DND-41 (cell line): ENCODE measurements at regions not wholly inside any gene's neighbourhood (a gene's known extent, or its start where the extent isn't known, plus 50 kb on each side); places are given as distances from the start of the nearest gene placed in this dataset.

ENCODE experiments used
- EZH2 ChIP-seq: IDR thresholded peaks from 3 replicates; pipeline ENCODE4 v1.6.1; 2012; ENCODE audit warnings: borderline replicate concordance, low read depth, mild to moderate bottlenecking, moderate library complexity, low read length, inconsistent platforms; ENCODE audit not compliant: severe bottlenecking
- TF ChIP-seq, protein P1 (sequence below): IDR thresholded peaks from 2 replicates; pipeline ENCODE4 v1.5.1; 2012; ENCODE audit warnings: borderline replicate concordance, low read length, moderate library complexity, mild to moderate bottlenecking; ENCODE audit not compliant: poor library complexity, severe bottlenecking; ENCODE audit errors: extremely low read depth

DNA sequence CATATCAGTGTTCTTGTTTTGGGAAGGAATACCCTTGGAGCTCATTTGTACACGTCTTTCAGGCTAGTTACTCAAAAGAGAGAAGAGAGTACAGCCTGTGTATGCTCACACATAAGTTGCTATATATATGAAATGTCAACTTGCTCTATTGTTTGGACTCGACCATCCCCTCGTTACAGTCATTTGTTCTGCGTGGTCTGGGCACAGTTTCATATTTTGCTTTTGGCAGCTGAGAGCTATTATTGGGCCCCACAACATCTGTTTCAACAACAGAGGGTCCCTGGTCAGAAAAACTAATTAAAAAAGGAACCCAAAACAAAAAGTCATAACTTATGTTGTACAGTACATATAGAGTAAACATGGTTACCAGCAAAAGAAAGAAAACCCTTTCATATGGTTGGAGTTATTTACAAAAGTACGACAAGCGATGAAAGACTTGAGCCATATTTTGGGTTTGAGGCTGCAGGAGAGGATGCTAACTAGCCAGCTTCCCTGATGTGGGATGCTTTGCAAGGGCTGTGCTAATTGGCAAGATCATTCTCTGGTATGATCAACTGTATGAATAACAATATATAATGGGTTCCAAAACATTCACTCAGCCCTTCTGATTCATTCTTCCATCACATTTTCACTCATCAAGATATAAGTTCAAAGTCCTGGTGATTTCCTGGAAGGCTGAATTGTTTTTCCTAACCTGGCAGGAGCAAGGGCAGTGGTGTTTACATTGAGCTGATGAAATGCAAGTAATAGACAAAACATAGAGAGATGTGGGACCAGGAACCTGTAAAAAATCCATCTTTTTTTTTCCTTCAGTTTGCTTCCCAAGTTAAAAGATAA is 137.9 kb downstream of the RPS12 start:
- TF ChIP-seq, protein P1, sequence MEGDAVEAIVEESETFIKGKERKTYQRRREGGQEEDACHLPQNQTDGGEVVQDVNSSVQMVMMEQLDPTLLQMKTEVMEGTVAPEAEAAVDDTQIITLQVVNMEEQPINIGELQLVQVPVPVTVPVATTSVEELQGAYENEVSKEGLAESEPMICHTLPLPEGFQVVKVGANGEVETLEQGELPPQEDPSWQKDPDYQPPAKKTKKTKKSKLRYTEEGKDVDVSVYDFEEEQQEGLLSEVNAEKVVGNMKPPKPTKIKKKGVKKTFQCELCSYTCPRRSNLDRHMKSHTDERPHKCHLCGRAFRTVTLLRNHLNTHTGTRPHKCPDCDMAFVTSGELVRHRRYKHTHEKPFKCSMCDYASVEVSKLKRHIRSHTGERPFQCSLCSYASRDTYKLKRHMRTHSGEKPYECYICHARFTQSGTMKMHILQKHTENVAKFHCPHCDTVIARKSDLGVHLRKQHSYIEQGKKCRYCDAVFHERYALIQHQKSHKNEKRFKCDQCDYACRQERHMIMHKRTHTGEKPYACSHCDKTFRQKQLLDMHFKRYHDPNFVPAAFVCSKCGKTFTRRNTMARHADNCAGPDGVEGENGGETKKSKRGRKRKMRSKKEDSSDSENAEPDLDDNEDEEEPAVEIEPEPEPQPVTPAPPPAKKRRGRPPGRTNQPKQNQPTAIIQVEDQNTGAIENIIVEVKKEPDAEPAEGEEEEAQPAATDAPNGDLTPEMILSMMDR: no peak
- no peak for TF ChIP-seq EZH2
